ENCODE measurements at regions not wholly inside any gene's neighbourhood (a gene's known extent, or its start where the extent isn't known, plus 50 kb on each side); places are given as distances from the start of the nearest gene placed in this dataset.

- Mint-ChIP-seq H3K4me1 (ENCODE audit: low read depth) (no peaks in the 10 kb centered on the region), H3K27ac (no peak overlapping the region), H3K4me3 (ENCODE audit: low read depth) (no peak overlapping the region), H3K9me3 (ENCODE audit: low read depth) (no peaks in the 10 kb centered on the region), H3K27me3 (peaks cover 8% of the 10 kb centered on the region), H3K36me3 (ENCODE audit: insufficient read depth) (no peaks in the 10 kb centered on the region)
- no peak for DNase-seq (ENCODE audit: low spot score, unreplicated experiment)
- no peak for TF ChIP-seq CTCF (IDR thresholded peaks at IDR 0.05; ENCODE audit: unreplicated experiment)
These were observed 92.6 kb upstream of the NGF start for GRCh38 chr1:115430441-115431158.

GRCh38 chr1:115429884-115430283, 91.8 kb upstream of the NGF start:
- Mint-ChIP-seq H3K36me3 (ENCODE audit: insufficient read depth) (no peaks in the 10 kb centered on the region), H3K27ac (no peak overlapping the region), H3K4me1 (ENCODE audit: low read depth) (no peaks in the 10 kb centered on the region), H3K9me3 (ENCODE audit: low read depth) (no peaks in the 10 kb centered on the region), H3K27me3 (peaks cover 8% of the 10 kb centered on the region), H3K4me3 (ENCODE audit: low read depth) (no peak overlapping the region)
- TF ChIP-seq CTCF (IDR thresholded peaks at IDR 0.05; ENCODE audit: unreplicated experiment): no peak
- no peak for DNase-seq (ENCODE audit: low spot score, unreplicated experiment)

- no peak overlapping the region for H3K4me3 Mint-ChIP-seq (ENCODE audit: low read depth)
- DNase-seq (ENCODE audit: low spot score, unreplicated experiment): no peak
- H3K9me3 Mint-ChIP-seq (ENCODE audit: low read depth): no peaks in the 10 kb centered on the region
- H3K36me3 Mint-ChIP-seq (ENCODE audit: insufficient read depth): no peaks in the 10 kb centered on the region
- H3K27ac Mint-ChIP-seq: no peak overlapping the region
- no peaks in the 10 kb centered on the region for H3K4me1 Mint-ChIP-seq (ENCODE audit: low read depth)
- peaks cover 8% of the 10 kb centered on the region for H3K27me3 Mint-ChIP-seq
- TF ChIP-seq CTCF (IDR thresholded peaks at IDR 0.05; ENCODE audit: unreplicated experiment): no peak
These were observed 91.2 kb upstream of the NGF start for GRCh38 chr1:115429241-115429640.

GRCh38 chr1:115428676-115429075, 90.6 kb upstream of the NGF start:
- Mint-ChIP-seq H3K4me1 (ENCODE audit: low read depth) (no peaks in the 10 kb centered on the region), H3K9me3 (ENCODE audit: low read depth) (no peaks in the 10 kb centered on the region), H3K27ac (no peak overlapping the region), H3K27me3 (peaks cover 8% of the 10 kb centered on the region), H3K36me3 (ENCODE audit: insufficient read depth) (no peaks in the 10 kb centered on the region), H3K4me3 (ENCODE audit: low read depth) (no peak overlapping the region)
- DNase-seq (ENCODE audit: low spot score, unreplicated experiment): no peak
- no peak for TF ChIP-seq CTCF (IDR thresholded peaks at IDR 0.05; ENCODE audit: unreplicated experiment)

GRCh38 chr1:115428256-115428655, 90.2 kb upstream of the NGF start:
- Mint-ChIP-seq H3K4me3 (ENCODE audit: low read depth) (no peak overlapping the region), H3K36me3 (ENCODE audit: insufficient read depth) (no peaks in the 10 kb centered on the region), H3K9me3 (ENCODE audit: low read depth) (no peaks in the 10 kb centered on the region), H3K4me1 (ENCODE audit: low read depth) (no peaks in the 10 kb centered on the region), H3K27me3 (peaks cover 8% of the 10 kb centered on the region), H3K27ac (no peak overlapping the region)
- no peak for DNase-seq (ENCODE audit: low spot score, unreplicated experiment)
- TF ChIP-seq CTCF (IDR thresholded peaks at IDR 0.05; ENCODE audit: unreplicated experiment): no peak

All from progenitor cell of endocrine pancreas (in vitro differentiated cells).